Loucy (cell line): ENCODE measurements at regions not wholly inside any gene's neighbourhood (a gene's known extent, or its start where the extent isn't known, plus 50 kb on each side); places are given as distances from the start of the nearest gene placed in this dataset.

ENCODE experiments used
- H2AFZ ChIP-seq: fragments of 200-600 bp; sonication (generic); 2 replicates; pipeline ENCODE4 v1.6.0; 2016; ENCODE audit warnings: antibody characterized with exemption, mild to moderate bottlenecking, low read length, moderate library complexity
- H3F3A ChIP-seq: fragments of 200-600 bp; 2 replicates; pipeline ENCODE4 v1.6.0; 2016; ENCODE audit warnings: antibody characterized with exemption, low read depth, mild to moderate bottlenecking
- H3K27me3 ChIP-seq: fragments of 200-600 bp; sonication (generic); 2 replicates; pipeline ENCODE4 v1.6.1; 2014; ENCODE audit warnings: low read length, mild to moderate bottlenecking; ENCODE audit not compliant: insufficient read depth, poor library complexity, severe bottlenecking
- H3K36me3 ChIP-seq: fragments of 200-600 bp; sonication (generic); 2 replicates; pipeline ENCODE4 v1.6.1; 2016; ENCODE audit warnings: low read length; ENCODE audit not compliant: insufficient read depth
- H3K4me1 ChIP-seq: fragments of 200-600 bp; sonication (generic); 2 replicates; pipeline ENCODE4 v1.5.1; 2014; ENCODE audit warnings: low read length, mild to moderate bottlenecking; ENCODE audit not compliant: insufficient read depth, poor library complexity, severe bottlenecking
- H3K4me2 ChIP-seq: fragments of 200-600 bp; sonication (generic); 2 replicates; pipeline ENCODE4 v1.6.0; 2014; ENCODE audit warnings: antibody characterized with exemption, low read length, low read depth, mild to moderate bottlenecking; ENCODE audit not compliant: poor library complexity, severe bottlenecking
- H3K4me3 ChIP-seq: fragments of 200-600 bp; sonication (generic); 2 replicates; pipeline ENCODE4 v1.5.1; 2014; ENCODE audit warnings: low read length, mild to moderate bottlenecking, mixed read lengths; ENCODE audit not compliant: poor library complexity, severe bottlenecking
- H3K79me2 ChIP-seq: fragments of 200-600 bp; sonication (generic); 2 replicates; pipeline ENCODE4 v1.6.1; 2014; ENCODE audit warnings: low read length; ENCODE audit not compliant: insufficient read depth
- H3K9ac ChIP-seq: fragments of 200-600 bp; sonication (generic); 2 replicates; pipeline ENCODE4 v1.6.0; 2014; ENCODE audit warnings: mild to moderate bottlenecking, low read depth, low read length, moderate library complexity; ENCODE audit not compliant: poor library complexity, severe bottlenecking
- H3K9me2 ChIP-seq: fragments of 200-600 bp; sonication (generic); replicated peaks from 2 replicates; pipeline ENCODE4 v1.6.1; 2016; ENCODE audit warnings: low read depth, low read length, mixed read lengths
- H3K9me3 ChIP-seq: fragments of 200-600 bp; sonication (generic); 2 replicates; pipeline ENCODE4 v1.6.1; 2014; ENCODE audit warnings: mild to moderate bottlenecking, antibody characterized with exemption, low read length, low read depth; ENCODE audit not compliant: insufficient read depth
- H4K20me1 ChIP-seq: fragments of 200-600 bp; sonication (generic); 2 replicates; pipeline ENCODE4 v1.6.0; 2014; ENCODE audit warnings: antibody characterized with exemption, low read length, mild to moderate bottlenecking; ENCODE audit not compliant: insufficient read depth, poor library complexity, severe bottlenecking
- CTCF ChIP-seq: fragments of 200-600 bp; sonication (generic); conservative IDR thresholded peaks from 2 replicates; pipeline ENCODE4 v1.5.1; 2014; ENCODE audit warnings: mild to moderate bottlenecking, antibody characterized with exemption, low read length
- EZH2phosphoT487 ChIP-seq: fragments of 200-600 bp; IDR thresholded peaks from 2 replicates; pipeline ENCODE4 v1.6.1; 2018; ENCODE audit warnings: antibody characterized with exemption, mild to moderate bottlenecking, moderate library complexity, borderline replicate concordance

- H2AFZ ChIP-seq = no peak overlapping the region
- no peaks in the 10 kb centered on the region for H3K4me1 ChIP-seq
- no peak for TF ChIP-seq CTCF
- no peak for TF ChIP-seq EZH2phosphoT487
- no peak overlapping the region for H3K4me3 ChIP-seq
- H4K20me1 ChIP-seq = no peaks in the 10 kb centered on the region
- H3K9me3 ChIP-seq = no peaks in the 10 kb centered on the region
- no peaks in the 10 kb centered on the region for H3K27me3 ChIP-seq
- no peak overlapping the region for H3K9ac ChIP-seq
- H3K79me2 ChIP-seq = no peaks in the 10 kb centered on the region
- no peaks in the 10 kb centered on the region for H3F3A ChIP-seq
- no peak overlapping the region for H3K4me2 ChIP-seq
- no peaks in the 10 kb centered on the region for H3K36me3 ChIP-seq
- H3K9me2 ChIP-seq = no peaks in the 10 kb centered on the region
Observed at GRCh38 chr5:156273325-156273724, 53.6 kb upstream of the SGCD start.

GRCh38 chr5:156274453-156274852 is 52.5 kb upstream of the SGCD start:
- Histone ChIP-seq H3K79me2 (no peaks in the 10 kb centered on the region), H3K9ac (no peak overlapping the region), H4K20me1 (no peaks in the 10 kb centered on the region), H3K4me3 (no peak overlapping the region), H3K9me3 (no peaks in the 10 kb centered on the region), H3K27me3 (no peaks in the 10 kb centered on the region), H3K36me3 (no peaks in the 10 kb centered on the region), H3K4me1 (no peaks in the 10 kb centered on the region), H3K9me2 (no peaks in the 10 kb centered on the region), H3F3A (no peaks in the 10 kb centered on the region), H2AFZ (no peak overlapping the region), H3K4me2 (no peak overlapping the region)
- no peak for TF ChIP-seq CTCF
- TF ChIP-seq EZH2phosphoT487 = no peak
